H9 (cell line): ENCODE measurements at regions not wholly inside any gene's neighbourhood (a gene's known extent, or its start where the extent isn't known, plus 50 kb on each side); places are given as distances from the start of the nearest gene placed in this dataset.

Experiments
- DNase-seq: peaks from one replicate; pipeline ENCODE4 v3.0.0-alpha.2; 2017
- H2AFZ ChIP-seq: one replicate; pipeline ENCODE4 v1.6.1; 2013; ENCODE audit warnings: mild to moderate bottlenecking, low read length, control low read depth, moderate library complexity
- H2AK5ac ChIP-seq: 2 replicates; pipeline ENCODE4 v1.6.1; 2013; ENCODE audit warnings: low read length, control low read depth, mixed read lengths; ENCODE audit not compliant: insufficient read length
- H2BK120ac ChIP-seq: one replicate; pipeline ENCODE4 v1.6.1; 2013; ENCODE audit warnings: low read depth, mild to moderate bottlenecking, low read length, control low read depth, inconsistent platforms; ENCODE audit not compliant: poor library complexity, severe bottlenecking
- H2BK12ac ChIP-seq: 2 replicates; pipeline ENCODE4 v1.6.1; 2013; ENCODE audit warnings: low read length, control low read depth, mixed read lengths, low read depth; ENCODE audit not compliant: insufficient read length
- H2BK15ac ChIP-seq: 2 replicates; pipeline ENCODE4 v1.6.1; 2013; ENCODE audit warnings: low read depth, low read length, control low read depth
- H2BK20ac ChIP-seq: one replicate; pipeline ENCODE4 v1.6.1; 2013; ENCODE audit warnings: low read depth, mild to moderate bottlenecking, low read length, control low read depth, inconsistent platforms; ENCODE audit not compliant: poor library complexity, severe bottlenecking
- H2BK5ac ChIP-seq: 2 replicates; pipeline ENCODE4 v1.6.1; 2013; ENCODE audit warnings: low read length, control low read depth, mixed read lengths; ENCODE audit not compliant: insufficient read length
- H3K14ac ChIP-seq: 2 replicates; pipeline ENCODE4 v1.6.1; 2013; ENCODE audit warnings: low read length, control low read depth; ENCODE audit not compliant: insufficient read depth
- H3K18ac ChIP-seq: 2 replicates; pipeline ENCODE4 v1.6.1; 2013; ENCODE audit warnings: low read depth, mild to moderate bottlenecking, mixed read lengths, low read length, control low read depth; ENCODE audit not compliant: insufficient read length
- H3K23ac ChIP-seq: 2 replicates; pipeline ENCODE4 v1.6.1; 2013; ENCODE audit warnings: low read length, control low read depth, mixed read lengths, low read depth; ENCODE audit not compliant: insufficient read length
- H3K23me2 ChIP-seq: 2 replicates; pipeline ENCODE4 v1.6.1; 2013; ENCODE audit warnings: low read depth, mild to moderate bottlenecking, mixed read lengths, low read length, control low read depth; ENCODE audit not compliant: insufficient read length, poor library complexity, severe bottlenecking
- H3K27ac ChIP-seq: 2 replicates; pipeline ENCODE4 v1.5.1; 2013; ENCODE audit warnings: low read length, control low read depth, mixed read lengths, low read depth; ENCODE audit not compliant: insufficient read length
- H3K27me3 ChIP-seq: 2 replicates; pipeline ENCODE4 v1.6.1; 2013; ENCODE audit warnings: low read length, control low read depth, inconsistent platforms; ENCODE audit not compliant: insufficient read depth
- H3K4ac ChIP-seq: 2 replicates; pipeline ENCODE4 v1.6.1; 2013; ENCODE audit warnings: low read depth, mild to moderate bottlenecking, control low read depth, inconsistent platforms, low read length, moderate library complexity
- H3K4me1 ChIP-seq: 2 replicates; pipeline ENCODE4 v1.6.1; 2013; ENCODE audit warnings: low read length, control low read depth, inconsistent platforms; ENCODE audit not compliant: insufficient read depth
- H3K4me2 ChIP-seq: 2 replicates; pipeline ENCODE4 v1.6.1; 2013; ENCODE audit warnings: low read length, control low read depth, mixed read lengths; ENCODE audit not compliant: insufficient read length, insufficient read depth
- H3K56ac ChIP-seq: 2 replicates; pipeline ENCODE4 v1.6.1; 2013; ENCODE audit warnings: low read depth, mild to moderate bottlenecking, mixed read lengths, low read length, control low read depth; ENCODE audit not compliant: insufficient read length
- H3K79me1 ChIP-seq: 2 replicates; pipeline ENCODE4 v1.6.1; 2013; ENCODE audit warnings: low read depth, mild to moderate bottlenecking, moderate library complexity, low read length, control low read depth, inconsistent platforms; ENCODE audit not compliant: insufficient read depth, poor library complexity, severe bottlenecking
- H3K79me2 ChIP-seq: 2 replicates; pipeline ENCODE4 v1.6.1; 2013; ENCODE audit warnings: low read length, control low read depth, inconsistent platforms; ENCODE audit not compliant: insufficient read depth
- H3K9ac ChIP-seq: 2 replicates; pipeline ENCODE4 v1.6.1; 2013; ENCODE audit warnings: low read length, control low read depth, mixed read lengths; ENCODE audit not compliant: insufficient read length; ENCODE audit errors: extremely low read depth
- H3K9me3 ChIP-seq: one replicate; pipeline ENCODE4 v1.6.1; 2013; ENCODE audit warnings: low read depth, low read length, inconsistent platforms; ENCODE audit not compliant: control insufficient read depth
- H3T11ph ChIP-seq: one replicate; pipeline ENCODE4 v1.6.1; 2013; ENCODE audit warnings: mild to moderate bottlenecking, low read length, control low read depth, inconsistent platforms
- H4K20me1 ChIP-seq: one replicate; pipeline ENCODE4 v1.6.1; 2013; ENCODE audit not compliant: control insufficient read depth, insufficient read length, insufficient read depth
- H4K5ac ChIP-seq: 2 replicates; pipeline ENCODE4 v1.6.1; 2013; ENCODE audit warnings: low read depth, mild to moderate bottlenecking, mixed read lengths, low read length, control low read depth; ENCODE audit not compliant: insufficient read length
- H4K8ac ChIP-seq: replicated peaks from 2 replicates; pipeline ENCODE4 v1.6.1; 2013; ENCODE audit warnings: low read length, control low read depth, mixed read lengths, low read depth; ENCODE audit not compliant: insufficient read length
- H4K91ac ChIP-seq: 2 replicates; pipeline ENCODE4 v1.6.1; 2013; ENCODE audit warnings: low read depth, mild to moderate bottlenecking, moderate library complexity, mixed read lengths, low read length, control low read depth; ENCODE audit not compliant: insufficient read length
- H3K27ac Mint-ChIP-seq, 3 experiments: 2 replicates in 2 of 3; 3 replicates in 1 of 3; pipeline ENCODE4 v1.8.0; 2020 to 2021; ENCODE audit warnings: mixed read lengths in 3 of 3, mild to moderate bottlenecking in 1 of 3, moderate library complexity in 1 of 3
- H3K27me3 Mint-ChIP-seq: 2 replicates; pipeline ENCODE4 v1.8.0; 2021; ENCODE audit warnings: low read depth, mild to moderate bottlenecking, moderate library complexity, mixed read lengths
- H3K36me3 Mint-ChIP-seq, 3 experiments: 2 replicates in 2 of 3; 3 replicates in 1 of 3; pipeline ENCODE4 v1.8.0; 2020 to 2021; ENCODE audit warnings: low read depth in 3 of 3, mixed read lengths in 3 of 3; ENCODE audit not compliant: insufficient read depth in 1 of 3
- H3K4me1 Mint-ChIP-seq, 2 experiments: 2 replicates each; pipeline ENCODE4 v1.8.0; 2020; ENCODE audit warnings: mixed read lengths in 2 of 2
- H3K4me3 Mint-ChIP-seq, 2 experiments: 2 replicates in 1 of 2; 3 replicates in 1 of 2; pipeline ENCODE4 v1.8.0; 2020 to 2021; ENCODE audit warnings: mild to moderate bottlenecking in 2 of 2, mixed read lengths in 2 of 2, moderate library complexity in 1 of 2
- H3K9me3 Mint-ChIP-seq, 2 experiments: 2 replicates in 1 of 2; 3 replicates in 1 of 2; pipeline ENCODE4 v1.8.0; 2020; ENCODE audit warnings: mild to moderate bottlenecking in 2 of 2, mixed read lengths in 2 of 2, moderate library complexity in 1 of 2
- WGBS: extraction: QIAGEN DNeasy Blood & Tissue Kit; methylation state at CpG from one replicate; pipeline ENCODE4 v1.1.7; 2013; ENCODE audit warnings: missing lambda C conversion rate, low lambda C conversion rate, mixed read lengths; ENCODE audit not compliant: insufficient read length; ENCODE audit errors: extremely low coverage; 5-methylcytosine and 5-hydroxymethylcytosine counted together
- TF ChIP-seq, protein P1 (sequence below): fragments of 200-600 bp; sonication (generic); conservative IDR thresholded peaks from 3 replicates; pipeline ENCODE4 v1.8.0; 2021; ENCODE audit warnings: antibody characterized with exemption, mild to moderate bottlenecking

DNA sequence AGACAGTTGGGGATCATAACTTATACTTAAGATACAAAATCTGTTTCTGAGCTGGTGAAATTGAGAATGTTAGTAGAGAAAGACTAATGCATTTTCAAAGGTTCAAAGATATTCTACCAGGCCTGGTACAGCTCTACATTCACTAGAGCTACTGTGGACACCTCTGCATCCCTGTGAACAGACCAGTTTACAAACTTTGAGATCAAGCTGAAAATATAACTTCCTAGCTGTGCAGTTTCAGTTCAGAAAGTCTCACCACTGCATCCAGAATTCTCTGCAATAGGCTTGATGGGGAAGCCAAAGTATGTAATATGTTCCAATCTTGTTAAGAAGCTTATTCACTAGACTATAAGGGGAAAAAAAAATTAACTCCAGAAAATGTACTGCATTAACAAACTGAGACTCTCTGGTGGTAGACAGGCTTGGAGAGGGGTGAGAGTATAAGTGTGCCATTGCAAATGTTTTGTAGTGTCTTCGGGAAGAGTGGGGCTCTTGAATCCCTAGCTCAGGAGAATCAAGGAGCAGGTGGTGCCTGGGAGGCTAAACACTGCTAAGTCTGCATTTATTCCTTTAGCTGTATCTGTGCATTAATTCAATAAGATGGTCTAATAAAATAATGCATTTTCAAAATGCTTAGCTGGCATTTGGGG lies 671.9 kb downstream of the NR2F1-AS1 start:
- H3K4ac ChIP-seq: no peak overlapping the region
- H2AFZ ChIP-seq: no peak overlapping the region
- no peak overlapping the region for H3K14ac ChIP-seq
- TF ChIP-seq, protein P1, sequence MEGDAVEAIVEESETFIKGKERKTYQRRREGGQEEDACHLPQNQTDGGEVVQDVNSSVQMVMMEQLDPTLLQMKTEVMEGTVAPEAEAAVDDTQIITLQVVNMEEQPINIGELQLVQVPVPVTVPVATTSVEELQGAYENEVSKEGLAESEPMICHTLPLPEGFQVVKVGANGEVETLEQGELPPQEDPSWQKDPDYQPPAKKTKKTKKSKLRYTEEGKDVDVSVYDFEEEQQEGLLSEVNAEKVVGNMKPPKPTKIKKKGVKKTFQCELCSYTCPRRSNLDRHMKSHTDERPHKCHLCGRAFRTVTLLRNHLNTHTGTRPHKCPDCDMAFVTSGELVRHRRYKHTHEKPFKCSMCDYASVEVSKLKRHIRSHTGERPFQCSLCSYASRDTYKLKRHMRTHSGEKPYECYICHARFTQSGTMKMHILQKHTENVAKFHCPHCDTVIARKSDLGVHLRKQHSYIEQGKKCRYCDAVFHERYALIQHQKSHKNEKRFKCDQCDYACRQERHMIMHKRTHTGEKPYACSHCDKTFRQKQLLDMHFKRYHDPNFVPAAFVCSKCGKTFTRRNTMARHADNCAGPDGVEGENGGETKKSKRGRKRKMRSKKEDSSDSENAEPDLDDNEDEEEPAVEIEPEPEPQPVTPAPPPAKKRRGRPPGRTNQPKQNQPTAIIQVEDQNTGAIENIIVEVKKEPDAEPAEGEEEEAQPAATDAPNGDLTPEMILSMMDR: no peak
- H2BK120ac ChIP-seq: no peak overlapping the region
- no peak overlapping the region for H3K23ac ChIP-seq
- no peak overlapping the region for H2BK5ac ChIP-seq
- H3K27ac ChIP-seq: no peak overlapping the region
- no peak overlapping the region for H4K5ac ChIP-seq
- no peak overlapping the region for H3T11ph ChIP-seq
- no peak overlapping the region for H2BK15ac ChIP-seq
- H4K8ac ChIP-seq: no peak overlapping the region
- Mint-ChIP-seq H3K4me1 (peaks cover 36 to 37% of the 10 kb centered on the region in 2 experiments), H3K27ac (no peak overlapping the region; a peak in 1 of 7 replicates), H3K9me3 (peaks cover 0 to 2% of the 10 kb centered on the region in 2 experiments; a peak in 3 of 5 replicates), H3K36me3 (no peaks in the 10 kb centered on the region), H3K4me3 (no peak overlapping the region), H3K27me3 (no peaks in the 10 kb centered on the region; the same call in 1 of the 2 replicates)
- H3K9me3 ChIP-seq: no peaks in the 10 kb centered on the region
- no peak overlapping the region for H3K9ac ChIP-seq
- peaks cover 5% of the 10 kb centered on the region; the same call in 1 of the 2 replicates for H3K4me1 ChIP-seq
- H2BK20ac ChIP-seq: no peak overlapping the region
- H2AK5ac ChIP-seq: no peak overlapping the region
- H3K56ac ChIP-seq: no peak overlapping the region
- no peaks in the 10 kb centered on the region for H3K23me2 ChIP-seq
- no peaks in the 10 kb centered on the region for H3K79me2 ChIP-seq
- no peaks in the 10 kb centered on the region for H3K27me3 ChIP-seq
- no peak overlapping the region for H2BK12ac ChIP-seq
- H4K20me1 ChIP-seq: no peaks in the 10 kb centered on the region
- WGBS: no CpG with 5 or more reads among the region's 1 CpG
- H3K79me1 ChIP-seq: no peaks in the 10 kb centered on the region
- no peak overlapping the region for H3K18ac ChIP-seq
- H4K91ac ChIP-seq: no peak overlapping the region
- no peak for DNase-seq
- H3K4me2 ChIP-seq: no peak overlapping the region
